K562 (cell line): ENCODE measurements at regions not wholly inside any gene's neighbourhood (a gene's known extent, or its start where the extent isn't known, plus 50 kb on each side); places are given as distances from the start of the nearest gene placed in this dataset.

Experiments used
- ATF7 ChIP-seq: fragments of 450-650 bp; IDR thresholded peaks from 2 replicates; pipeline ENCODE4 v1.7.1; 2014; ENCODE audit warnings: mild to moderate bottlenecking, moderate library complexity
- CTCF ChIP-seq, 3 experiments: IDR thresholded peaks in 2 of 3; conservative IDR thresholded peaks in 1 of 3; 2 replicates each; pipeline ENCODE4 v1.5.1; 2011 to 2012; ENCODE audit warnings: low read length in 3 of 3, mild to moderate bottlenecking in 3 of 3, control low read depth in 2 of 3, improper control_type of control experiment in 1 of 3, inconsistent platforms in 1 of 3, low read depth in 1 of 3, mixed read lengths in 1 of 3, moderate library complexity in 1 of 3; ENCODE audit not compliant: insufficient read depth in 2 of 3
- E2F1 ChIP-seq: sonication (generic); formaldehyde crosslinking; IDR thresholded peaks from 2 replicates; pipeline ENCODE4 v1.8.1; 2023; ENCODE audit warnings: mild to moderate bottlenecking, missing genetic modification reagents, moderate library complexity
- HDAC2 ChIP-seq: fragments of 450-650 bp; IDR thresholded peaks from 2 replicates; pipeline ENCODE4 v1.6.1; 2016; ENCODE audit warnings: mild to moderate bottlenecking
- HIVEP1 ChIP-seq: fragments of 250-450 bp; sonication (Bioruptor Pico); IDR thresholded peaks from 2 replicates; pipeline ENCODE4 v1.4.0; 2020; ENCODE audit warnings: mild to moderate bottlenecking
- PHF8 ChIP-seq: fragments of 200-600 bp; sonication (generic); IDR thresholded peaks from 2 replicates; pipeline ENCODE4 v1.6.1; 2012; ENCODE audit warnings: mixed run types, mild to moderate bottlenecking, inconsistent platforms, low read length, moderate library complexity, borderline replicate concordance
- SPI1 ChIP-seq: IDR thresholded peaks from 2 replicates; pipeline ENCODE4 v1.6.1; 2011; ENCODE audit warnings: low read depth, low read length, control low read depth, borderline replicate concordance
- SUPT5H ChIP-seq: fragments of 450-650 bp; IDR thresholded peaks from 2 replicates; pipeline ENCODE4 v1.6.1; 2016
- ZZZ3 ChIP-seq: fragments of 450-650 bp; IDR thresholded peaks from 2 replicates; pipeline ENCODE4 v1.6.1; 2016; ENCODE audit warnings: antibody characterized with exemption, mild to moderate bottlenecking, moderate library complexity

- TF ChIP-seq CTCF (IDR thresholded peaks at IDR 0.05 in 2 of 3, conservative IDR thresholded peaks at IDR 0.05 in 1 of 3; ENCODE audit: insufficient read depth in 2 of 3, low read depth in 1 of 3, low read length in 3 of 3) (no peak), ZZZ3 (no peak), HDAC2 (no peak), E2F1 (CRISPR knock-in tag) (no peak), HIVEP1 (CRISPR knock-in tag) (no peak), ATF7 (no peak), SUPT5H (no peak), SPI1 (no peak), PHF8 (no peak)
Observed at GRCh38 chr10:62588116-62588515, 213.9 kb downstream of the ZNF365 start.
